GM18502 (cell line): ENCODE measurements at regions not wholly inside any gene's neighbourhood (a gene's known extent, or its start where the extent isn't known, plus 50 kb on each side); places are given as distances from the start of the nearest gene placed in this dataset.

Source experiments
- ATAC-seq: cut with Tn5 transposase; IDR thresholded peaks from one replicate; pipeline ENCODE4 v1.9.1; 2021; ENCODE audit warnings: mild to moderate bottlenecking; ENCODE audit not compliant: unreplicated experiment, poor library complexity

GRCh38 chr4:61094854-61095598, 105.1 kb upstream of the ADGRL3 start:
- ATAC-seq, result no peak

GRCh38 chr4:61128682-61129081, 71.4 kb upstream of the ADGRL3 start:
- ATAC-seq, result no peak

GRCh38 chr4:61129971-61130370, 70.2 kb upstream of the ADGRL3 start:
- no peak for ATAC-seq

- ATAC-seq, result no peak
These were observed 56.7 kb upstream of the ADGRL3 start for GRCh38 chr4:61143461-61143860.

- no peak for ATAC-seq
These were observed 50.8 kb upstream of the ADGRL3 start for GRCh38 chr4:61149278-61149677.
